BJ (cell line): ENCODE measurements at regions not wholly inside any gene's neighbourhood (a gene's known extent, or its start where the extent isn't known, plus 50 kb on each side); places are given as distances from the start of the nearest gene placed in this dataset.

ENCODE experiments used
- CTCF ChIA-PET: fragments of 350-600 bp; formaldehyde crosslinking; extraction: SDS; loops from one replicate; lab custom pipeline; 2021; ENCODE audit warnings: antibody characterized with exemption, inconsistent platforms; lab: Yijun Ruan, JAX
- POLR2A ChIA-PET: fragments of 300-600 bp; sonication (Branson Sonifier 250); formaldehyde crosslinking; extraction: SDS; loops from one replicate; lab custom pipeline; 2021; ENCODE audit warnings: antibody characterized with exemption; lab: Charles Lee
- DNase-seq: peaks from one replicate; pipeline ENCODE4 v3.0.0-alpha.2; 2011; ENCODE audit warnings: low read depth
- H3K27me3 ChIP-seq: 2 replicates; pipeline ENCODE4 v1.6.0; 2011; ENCODE audit warnings: low read length; ENCODE audit not compliant: control insufficient read depth, insufficient read depth
- H3K36me3 ChIP-seq: 2 replicates; pipeline ENCODE4 v1.5.1; 2011; ENCODE audit warnings: low read length; ENCODE audit not compliant: control insufficient read depth, insufficient read depth
- H3K4me3 ChIP-seq: 2 replicates; pipeline ENCODE4 v1.5.1; 2011; ENCODE audit warnings: low read depth, mild to moderate bottlenecking, control low read depth, low read length
- TF ChIP-seq, protein P1 (sequence below): IDR thresholded peaks from 2 replicates; pipeline ENCODE4 v1.5.1; 2011; ENCODE audit warnings: low read depth, mild to moderate bottlenecking, control low read depth, inconsistent platforms, low read length, moderate library complexity; ENCODE audit not compliant: insufficient read depth

DNA sequence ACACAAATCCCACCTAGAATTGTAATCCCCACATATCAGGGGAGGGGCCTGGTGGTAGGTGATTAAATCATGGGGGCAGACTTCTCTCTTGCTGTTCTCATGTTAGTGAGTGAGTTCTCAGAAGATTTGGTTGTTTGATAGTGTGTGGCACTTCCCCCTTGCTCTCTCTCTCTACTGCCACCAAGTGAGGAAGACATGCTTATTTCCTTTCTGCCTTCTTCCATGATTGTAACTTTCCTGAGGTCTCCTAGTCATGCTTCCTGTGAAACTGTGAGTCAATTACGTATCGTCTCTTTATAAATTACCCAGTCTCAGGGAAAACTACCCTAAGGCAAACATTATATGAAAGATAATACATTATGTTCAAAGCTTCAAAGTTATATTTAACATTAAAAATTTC, 1297.5 kb upstream of the CITED2 start:
- H3K27me3 ChIP-seq, result no peaks in the 10 kb centered on the region
- TF ChIP-seq, protein P1, sequence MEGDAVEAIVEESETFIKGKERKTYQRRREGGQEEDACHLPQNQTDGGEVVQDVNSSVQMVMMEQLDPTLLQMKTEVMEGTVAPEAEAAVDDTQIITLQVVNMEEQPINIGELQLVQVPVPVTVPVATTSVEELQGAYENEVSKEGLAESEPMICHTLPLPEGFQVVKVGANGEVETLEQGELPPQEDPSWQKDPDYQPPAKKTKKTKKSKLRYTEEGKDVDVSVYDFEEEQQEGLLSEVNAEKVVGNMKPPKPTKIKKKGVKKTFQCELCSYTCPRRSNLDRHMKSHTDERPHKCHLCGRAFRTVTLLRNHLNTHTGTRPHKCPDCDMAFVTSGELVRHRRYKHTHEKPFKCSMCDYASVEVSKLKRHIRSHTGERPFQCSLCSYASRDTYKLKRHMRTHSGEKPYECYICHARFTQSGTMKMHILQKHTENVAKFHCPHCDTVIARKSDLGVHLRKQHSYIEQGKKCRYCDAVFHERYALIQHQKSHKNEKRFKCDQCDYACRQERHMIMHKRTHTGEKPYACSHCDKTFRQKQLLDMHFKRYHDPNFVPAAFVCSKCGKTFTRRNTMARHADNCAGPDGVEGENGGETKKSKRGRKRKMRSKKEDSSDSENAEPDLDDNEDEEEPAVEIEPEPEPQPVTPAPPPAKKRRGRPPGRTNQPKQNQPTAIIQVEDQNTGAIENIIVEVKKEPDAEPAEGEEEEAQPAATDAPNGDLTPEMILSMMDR, result no peak
- CTCF ChIA-PET, result no interaction called here
- no peak for DNase-seq
- no peaks in the 10 kb centered on the region for H3K36me3 ChIP-seq
- POLR2A ChIA-PET, result no interaction called here
- H3K4me3 ChIP-seq, result no peak overlapping the region

- Histone ChIP-seq H3K4me3 (no peak overlapping the region), H3K27me3 (no peaks in the 10 kb centered on the region), H3K36me3 (no peaks in the 10 kb centered on the region)
- POLR2A ChIA-PET, result interaction anchor here (0.6 kb wide), 1 partner anchor 690 kb away, joined by 3 read pairs; no protein-coding TSS in a partner anchor
- CTCF ChIA-PET, result interaction anchor here (1.5 kb wide), 1 partner anchor 8 kb away, joined by 3 read pairs; no protein-coding TSS in a partner anchor
- DNase-seq, result no peak
- TF ChIP-seq, protein P1, result no peak
Observed at GRCh38 chr6:140670021-140670420, 1295.6 kb upstream of the CITED2 start.

GRCh38 chr6:140669321-140669720, 1294.9 kb upstream of the CITED2 start:
- TF ChIP-seq, protein P1, result no peak
- ChIA-PET CTCF (interaction anchor here (1.5 kb wide), 1 partner anchor 9 kb away, joined by 3 read pairs; no protein-coding TSS in a partner anchor), POLR2A (no interaction called here)
- no peak for DNase-seq
- Histone ChIP-seq H3K27me3 (no peaks in the 10 kb centered on the region), H3K4me3 (no peak overlapping the region), H3K36me3 (no peaks in the 10 kb centered on the region)

DNA sequence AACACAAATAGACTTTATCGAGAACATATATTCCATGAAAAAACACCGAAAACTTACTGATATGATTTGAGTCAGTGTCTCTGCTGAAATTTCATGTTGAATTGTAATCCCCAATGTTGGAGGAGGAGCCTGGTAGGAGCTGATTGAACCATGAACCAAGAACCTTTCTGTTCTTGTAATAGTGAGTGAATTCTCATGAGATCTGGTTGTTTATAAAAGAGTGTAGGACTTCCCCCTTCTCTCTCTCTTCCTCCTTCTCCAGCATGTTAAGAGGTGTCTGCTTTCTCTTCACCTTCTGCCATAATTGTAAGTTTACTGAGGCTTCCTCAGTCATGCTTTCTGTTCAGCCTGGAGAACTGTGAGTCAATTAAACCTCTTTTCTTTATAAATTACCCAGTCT, 1289.3 kb upstream of the CITED2 start:
- H3K27me3 ChIP-seq, result no peaks in the 10 kb centered on the region
- ChIA-PET POLR2A (interaction anchor here (0.6 kb wide), 1 partner anchor 110 kb away, joined by 3 read pairs; no protein-coding TSS in a partner anchor), CTCF (no interaction called here)
- DNase-seq, result no peak
- H3K4me3 ChIP-seq, result no peak overlapping the region
- TF ChIP-seq, protein P1, result no peak
- H3K36me3 ChIP-seq, result no peaks in the 10 kb centered on the region

DNA sequence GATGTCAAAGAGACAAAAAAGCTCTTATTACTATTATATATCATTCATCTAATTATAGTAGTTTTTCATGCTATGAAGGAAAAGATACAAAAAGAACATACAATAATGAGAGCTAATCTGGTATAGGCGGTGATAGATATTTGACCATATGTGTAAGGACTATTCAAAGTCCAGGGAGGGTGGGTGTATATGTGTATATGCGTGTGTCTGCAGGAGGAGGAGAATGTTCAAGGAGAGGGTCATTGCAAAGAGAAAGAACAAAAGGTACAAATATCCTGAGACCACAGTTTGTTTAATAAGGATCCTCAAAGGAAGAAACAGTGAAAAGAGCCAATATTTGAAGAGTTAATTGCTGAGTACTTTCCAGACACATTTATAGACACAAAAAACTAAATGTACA, 1288.6 kb upstream of the CITED2 start:
- TF ChIP-seq, protein P1, result no peak
- no peak for DNase-seq
- Histone ChIP-seq H3K36me3 (no peaks in the 10 kb centered on the region), H3K27me3 (no peaks in the 10 kb centered on the region), H3K4me3 (no peak overlapping the region)
- ChIA-PET CTCF (no interaction called here), POLR2A (no interaction called here)
